ENCODE measurements at regions not wholly inside any gene's neighbourhood (a gene's known extent, or its start where the extent isn't known, plus 50 kb on each side); places are given as distances from the start of the nearest gene placed in this dataset.

DNA sequence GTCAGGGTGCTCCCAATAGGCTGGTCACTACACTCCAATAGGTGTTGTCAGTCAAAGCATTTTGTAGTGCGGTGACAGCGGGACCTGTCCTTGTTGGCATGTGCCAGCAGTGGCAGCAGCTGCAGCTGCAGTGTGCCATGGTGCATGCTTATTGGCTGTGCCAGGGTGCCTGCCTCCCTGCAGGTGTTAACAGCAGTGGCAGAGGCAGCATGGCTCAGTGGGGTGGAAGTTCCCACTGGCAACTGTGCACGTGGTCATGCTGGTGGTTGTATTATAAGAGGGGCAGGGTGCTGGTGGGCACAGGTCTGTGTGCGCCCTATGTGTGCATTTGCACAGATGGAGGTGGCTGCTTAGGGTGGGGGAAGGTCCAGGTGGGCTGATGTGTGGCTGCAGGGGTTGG lies 133.7 kb upstream of the EDIL3 start:
- TF ChIP-seq, protein P1, sequence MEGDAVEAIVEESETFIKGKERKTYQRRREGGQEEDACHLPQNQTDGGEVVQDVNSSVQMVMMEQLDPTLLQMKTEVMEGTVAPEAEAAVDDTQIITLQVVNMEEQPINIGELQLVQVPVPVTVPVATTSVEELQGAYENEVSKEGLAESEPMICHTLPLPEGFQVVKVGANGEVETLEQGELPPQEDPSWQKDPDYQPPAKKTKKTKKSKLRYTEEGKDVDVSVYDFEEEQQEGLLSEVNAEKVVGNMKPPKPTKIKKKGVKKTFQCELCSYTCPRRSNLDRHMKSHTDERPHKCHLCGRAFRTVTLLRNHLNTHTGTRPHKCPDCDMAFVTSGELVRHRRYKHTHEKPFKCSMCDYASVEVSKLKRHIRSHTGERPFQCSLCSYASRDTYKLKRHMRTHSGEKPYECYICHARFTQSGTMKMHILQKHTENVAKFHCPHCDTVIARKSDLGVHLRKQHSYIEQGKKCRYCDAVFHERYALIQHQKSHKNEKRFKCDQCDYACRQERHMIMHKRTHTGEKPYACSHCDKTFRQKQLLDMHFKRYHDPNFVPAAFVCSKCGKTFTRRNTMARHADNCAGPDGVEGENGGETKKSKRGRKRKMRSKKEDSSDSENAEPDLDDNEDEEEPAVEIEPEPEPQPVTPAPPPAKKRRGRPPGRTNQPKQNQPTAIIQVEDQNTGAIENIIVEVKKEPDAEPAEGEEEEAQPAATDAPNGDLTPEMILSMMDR (IDR thresholded peaks at IDR 0.05; ENCODE audit: poor library complexity, severe bottlenecking): no peak
- no peak for TF ChIP-seq EZH2 (IDR thresholded peaks at IDR 0.05; ENCODE audit: borderline replicate concordance, insufficient read depth, low read length, poor library complexity, severe bottlenecking)
- no peak for TF ChIP-seq RAD21 (conservative IDR thresholded peaks at IDR 0.05)
- TF ChIP-seq EP300 (conservative IDR thresholded peaks at IDR 0.05; ENCODE audit: poor library complexity, severe bottlenecking): no peak
- TF ChIP-seq, protein P2, sequence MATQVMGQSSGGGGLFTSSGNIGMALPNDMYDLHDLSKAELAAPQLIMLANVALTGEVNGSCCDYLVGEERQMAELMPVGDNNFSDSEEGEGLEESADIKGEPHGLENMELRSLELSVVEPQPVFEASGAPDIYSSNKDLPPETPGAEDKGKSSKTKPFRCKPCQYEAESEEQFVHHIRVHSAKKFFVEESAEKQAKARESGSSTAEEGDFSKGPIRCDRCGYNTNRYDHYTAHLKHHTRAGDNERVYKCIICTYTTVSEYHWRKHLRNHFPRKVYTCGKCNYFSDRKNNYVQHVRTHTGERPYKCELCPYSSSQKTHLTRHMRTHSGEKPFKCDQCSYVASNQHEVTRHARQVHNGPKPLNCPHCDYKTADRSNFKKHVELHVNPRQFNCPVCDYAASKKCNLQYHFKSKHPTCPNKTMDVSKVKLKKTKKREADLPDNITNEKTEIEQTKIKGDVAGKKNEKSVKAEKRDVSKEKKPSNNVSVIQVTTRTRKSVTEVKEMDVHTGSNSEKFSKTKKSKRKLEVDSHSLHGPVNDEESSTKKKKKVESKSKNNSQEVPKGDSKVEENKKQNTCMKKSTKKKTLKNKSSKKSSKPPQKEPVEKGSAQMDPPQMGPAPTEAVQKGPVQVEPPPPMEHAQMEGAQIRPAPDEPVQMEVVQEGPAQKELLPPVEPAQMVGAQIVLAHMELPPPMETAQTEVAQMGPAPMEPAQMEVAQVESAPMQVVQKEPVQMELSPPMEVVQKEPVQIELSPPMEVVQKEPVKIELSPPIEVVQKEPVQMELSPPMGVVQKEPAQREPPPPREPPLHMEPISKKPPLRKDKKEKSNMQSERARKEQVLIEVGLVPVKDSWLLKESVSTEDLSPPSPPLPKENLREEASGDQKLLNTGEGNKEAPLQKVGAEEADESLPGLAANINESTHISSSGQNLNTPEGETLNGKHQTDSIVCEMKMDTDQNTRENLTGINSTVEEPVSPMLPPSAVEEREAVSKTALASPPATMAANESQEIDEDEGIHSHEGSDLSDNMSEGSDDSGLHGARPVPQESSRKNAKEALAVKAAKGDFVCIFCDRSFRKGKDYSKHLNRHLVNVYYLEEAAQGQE (IDR thresholded peaks at IDR 0.05; ENCODE audit: borderline replicate concordance): no peak
- no peak for TF ChIP-seq POLR2AphosphoS5 (IDR thresholded peaks at IDR 0.05)

Measured in neural cell (in vitro differentiated cells).